Adrenal gland (tissue), 9 donors: ENCODE measurements at regions not wholly inside any gene's neighbourhood (a gene's known extent, or its start where the extent isn't known, plus 50 kb on each side); places are given as distances from the start of the nearest gene placed in this dataset.

ENCODE experiments used
- DNase-seq, 7 donors: peaks; one replicate each; pipeline ENCODE4 v3.0.0-alpha.2; 2019 to 2020
- H3K27ac ChIP-seq, 5 donors: fragments of 200-600 bp; sonication (generic) in 4 of 5; 1 replicate in 3 of 5; 2 replicates in 2 of 5; pipeline versions ENCODE4 v1.5.1 to v1.8.0; 2016 to 2020; ENCODE audit warnings: mild to moderate bottlenecking in 1 of 5
- H3K27me3 ChIP-seq: fragments of 200-600 bp; 2 replicates; pipeline ENCODE4 v1.8.0; 2021
- H3K36me3 ChIP-seq, 2 donors: fragments of 200-600 bp; replicated peaks in 1 of 2; 1 replicate in 1 of 2; 2 replicates in 1 of 2; pipeline versions ENCODE4 v1.5.1 to v1.8.0; 2018 to 2022
- H3K4me1 ChIP-seq, 2 donors: fragments of 200-600 bp; replicated peaks in 1 of 2; 1 replicate in 1 of 2; 2 replicates in 1 of 2; pipeline versions ENCODE4 v1.5.1 to v1.8.0; 2018 to 2021
- H3K4me3 ChIP-seq, 4 donors: fragments of 200-600 bp; sonication (generic) in 3 of 4; one replicate each; pipeline ENCODE4 v1.5.1; 2016 to 2018
- H3K9me3 ChIP-seq, 3 donors: fragments of 200-600 bp; sonication (generic) in 1 of 3; replicated peaks in 1 of 3; 1 replicate in 2 of 3; 2 replicates in 1 of 3; pipeline versions ENCODE4 v1.5.1 to v1.8.0; 2016 to 2021
- POLR2A ChIP-seq, 2 donors: fragments of 450-650 bp; IDR thresholded peaks; one replicate each; pipeline ENCODE4 v1.6.1; 2017; ENCODE audit warnings: antibody characterized with exemption in 2 of 2, mild to moderate bottlenecking in 2 of 2, moderate library complexity in 1 of 2
- WGBS, 4 donors: extraction: QIAGEN DNeasy Blood & Tissue Kit in 2 of 4; methylation state at CpG; one replicate each; pipeline versions ENCODE4 v1.1.5 to v1.1.7; 2013 to 2017; 5-methylcytosine and 5-hydroxymethylcytosine counted together
- intact Hi-C, 2 donors: fragments of 100-400 bp; cut with DNase I; formaldehyde crosslinking; loops; one replicate each; pipeline versions ENCODE4 v1.14.1 to v1.15.0; 2022 to 2023
- TF ChIP-seq, protein P1 (sequence below), 6 experiments: fragments of 450-650 bp in 4 of 6; fragments of 200-600 bp in 2 of 6; sonication (generic) in 1 of 6; IDR thresholded peaks; 1 replicate in 5 of 6; 2 replicates in 1 of 6; pipeline versions ENCODE4 v1.5.1 to v1.8.0; 2016 to 2021; ENCODE audit warnings: antibody characterized with exemption in 6 of 6, mild to moderate bottlenecking in 2 of 6, moderate library complexity in 1 of 6
- donor health status: healthy with polysubstance abuse.
- donor health status: Bipolar disorder and iron deficiency.
- donor health status: DM: yes; HTN: yes; CAD: no.
- donor health status: DM: no; HTN: no; CAD: no.
- donor health status: DM: no; HTN: no; CAD: no.

- no peaks in the 10 kb centered on the region for H3K9me3 ChIP-seq
- no peak for TF ChIP-seq POLR2A (IDR thresholded peaks at IDR 0.05)
- TF ChIP-seq, protein P1, sequence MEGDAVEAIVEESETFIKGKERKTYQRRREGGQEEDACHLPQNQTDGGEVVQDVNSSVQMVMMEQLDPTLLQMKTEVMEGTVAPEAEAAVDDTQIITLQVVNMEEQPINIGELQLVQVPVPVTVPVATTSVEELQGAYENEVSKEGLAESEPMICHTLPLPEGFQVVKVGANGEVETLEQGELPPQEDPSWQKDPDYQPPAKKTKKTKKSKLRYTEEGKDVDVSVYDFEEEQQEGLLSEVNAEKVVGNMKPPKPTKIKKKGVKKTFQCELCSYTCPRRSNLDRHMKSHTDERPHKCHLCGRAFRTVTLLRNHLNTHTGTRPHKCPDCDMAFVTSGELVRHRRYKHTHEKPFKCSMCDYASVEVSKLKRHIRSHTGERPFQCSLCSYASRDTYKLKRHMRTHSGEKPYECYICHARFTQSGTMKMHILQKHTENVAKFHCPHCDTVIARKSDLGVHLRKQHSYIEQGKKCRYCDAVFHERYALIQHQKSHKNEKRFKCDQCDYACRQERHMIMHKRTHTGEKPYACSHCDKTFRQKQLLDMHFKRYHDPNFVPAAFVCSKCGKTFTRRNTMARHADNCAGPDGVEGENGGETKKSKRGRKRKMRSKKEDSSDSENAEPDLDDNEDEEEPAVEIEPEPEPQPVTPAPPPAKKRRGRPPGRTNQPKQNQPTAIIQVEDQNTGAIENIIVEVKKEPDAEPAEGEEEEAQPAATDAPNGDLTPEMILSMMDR (IDR thresholded peaks at IDR 0.05) = no peak
- no peaks in the 10 kb centered on the region for H3K4me1 ChIP-seq
- H3K27ac ChIP-seq = no peak overlapping the region
- no peaks in the 10 kb centered on the region for H3K36me3 ChIP-seq
- intact Hi-C loops = no loop called here
- DNase-seq = no peak
- no peaks in the 10 kb centered on the region for H3K27me3 ChIP-seq
- H3K4me3 ChIP-seq = no peak overlapping the region
Measured at GRCh38 chr5:35302544-35302943, 72.3 kb upstream of the PRLR start.

DNA sequence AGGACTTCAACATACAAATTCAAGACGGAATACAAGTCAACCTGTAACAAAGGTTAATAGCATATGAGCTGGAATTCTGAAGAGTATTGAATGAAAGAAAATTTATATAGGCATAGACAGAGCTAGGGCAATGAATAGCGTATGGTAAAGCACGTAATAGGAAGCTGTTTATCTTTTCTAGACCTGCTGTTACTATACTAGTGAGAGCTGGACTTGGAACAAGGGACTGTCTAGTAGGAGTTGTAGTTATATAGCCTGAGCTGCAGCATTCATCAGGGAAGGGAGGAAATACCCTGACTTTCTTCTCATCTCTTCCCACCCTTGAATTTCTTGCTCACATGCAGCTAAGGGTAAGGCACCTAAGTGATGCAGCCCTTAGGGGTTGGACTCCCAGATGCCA is 67.5 kb upstream of the PRLR start:
- no peaks in the 10 kb centered on the region for H3K36me3 ChIP-seq
- intact Hi-C loops = no loop called here
- no peak overlapping the region for H3K4me3 ChIP-seq
- no peak for DNase-seq
- no peaks in the 10 kb centered on the region for H3K9me3 ChIP-seq
- no peaks in the 10 kb centered on the region for H3K4me1 ChIP-seq
- WGBS, 4 donors = 86 to 96% (median 93%) methylated on average over 3 of the region's 3 CpGs
- no peaks in the 10 kb centered on the region for H3K27me3 ChIP-seq
- no peak for TF ChIP-seq POLR2A (IDR thresholded peaks at IDR 0.05)
- TF ChIP-seq, protein P1 (IDR thresholded peaks at IDR 0.05) = no peak
- H3K27ac ChIP-seq = no peak overlapping the region

- Histone ChIP-seq H3K9me3 (no peaks in the 10 kb centered on the region), H3K36me3 (no peaks in the 10 kb centered on the region), H3K27ac (no peak overlapping the region), H3K4me1 (no peaks in the 10 kb centered on the region), H3K27me3 (no peaks in the 10 kb centered on the region), H3K4me3 (no peak overlapping the region)
- WGBS, 4 donors = 88 to 94% (median 91%) methylated on average over 2 of the region's 2 CpGs
- intact Hi-C loops = no loop called here
- no peak for TF ChIP-seq POLR2A (IDR thresholded peaks at IDR 0.05)
- TF ChIP-seq, protein P1 (IDR thresholded peaks at IDR 0.05) = no peak
- DNase-seq = no peak
Measured at GRCh38 chr5:35294976-35295375, 64.7 kb upstream of the PRLR start.

GRCh38 chr5:35294017-35294416 is 63.7 kb upstream of the PRLR start:
- whole genome bisulfite sequencing, 4 donors = 68 to 76% (median 74%) methylated on average over 6 of the region's 6 CpGs
- TF ChIP-seq, protein P1 (IDR thresholded peaks at IDR 0.05) = no peak
- no peak for TF ChIP-seq POLR2A (IDR thresholded peaks at IDR 0.05)
- H3K4me1 ChIP-seq = no peaks in the 10 kb centered on the region

More at GRCh38 chr5:35294017-35294416, 63.7 kb upstream of the PRLR start:
- DNase-seq = no peak
- intact Hi-C loops = no loop called here
- Histone ChIP-seq H3K9me3 (no peaks in the 10 kb centered on the region), H3K4me3 (no peak overlapping the region), H3K27me3 (no peaks in the 10 kb centered on the region), H3K27ac (no peak overlapping the region), H3K36me3 (no peaks in the 10 kb centered on the region)
